ENCODE measurements at regions not wholly inside any gene's neighbourhood (a gene's known extent, or its start where the extent isn't known, plus 50 kb on each side); places are given as distances from the start of the nearest gene placed in this dataset.

DNA sequence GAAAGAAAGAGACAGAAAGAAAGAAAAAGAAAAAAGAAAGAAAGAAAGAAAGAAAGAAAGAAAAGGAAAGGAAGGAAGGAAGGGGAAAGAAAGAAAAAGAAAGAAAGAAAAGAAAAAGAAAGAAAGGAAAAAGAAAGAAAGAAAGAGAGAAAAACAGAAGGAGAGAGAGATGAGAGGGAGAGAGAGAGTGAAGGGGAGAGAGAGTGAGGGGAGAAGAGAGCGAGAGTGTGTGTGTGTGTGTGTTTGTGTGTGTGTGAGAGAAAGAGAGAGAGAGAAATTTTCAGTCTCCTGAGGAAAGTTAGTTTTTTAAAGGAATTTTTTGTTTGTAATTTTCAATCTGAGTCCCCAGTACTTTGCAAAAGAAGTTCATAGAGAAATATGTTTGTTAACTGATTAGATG, 504.1 kb upstream of the POU3F4 start:
- no peak for TF ChIP-seq CTCF (IDR thresholded peaks at IDR 0.05)
- TF ChIP-seq POLR2A (IDR thresholded peaks at IDR 0.05), result no peak
